K562 (cell line): ENCODE measurements at regions not wholly inside any gene's neighbourhood (a gene's known extent, or its start where the extent isn't known, plus 50 kb on each side); places are given as distances from the start of the nearest gene placed in this dataset.

Experiments used
- DPF2 ChIP-seq: fragments of 450-650 bp; IDR thresholded peaks from 2 replicates; pipeline ENCODE4 v1.6.1; 2016
- FOXO4 ChIP-seq: fragments of 450-650 bp; formaldehyde crosslinking; IDR thresholded peaks from 2 replicates; pipeline ENCODE4 v1.4.0; 2020; ENCODE audit warnings: mild to moderate bottlenecking, moderate library complexity
- HCFC1 ChIP-seq: IDR thresholded peaks from 2 replicates; pipeline ENCODE4 v1.6.1; 2012; ENCODE audit warnings: low read depth, low read length, improper control_type of control experiment
- KDM4B ChIP-seq, 2 experiments: fragments of 450-650 bp in 1 of 2; sonication (generic) in 1 of 2; IDR thresholded peaks; 2 replicates each; pipeline ENCODE4 v1.6.1; 2016 to 2017; ENCODE audit warnings: borderline replicate concordance in 2 of 2, antibody characterized with exemption in 1 of 2, low read depth in 1 of 2, mild to moderate bottlenecking in 1 of 2
- LARP7 ChIP-seq: fragments of 450-650 bp; IDR thresholded peaks from 2 replicates; pipeline ENCODE4 v1.6.1; 2016
- MIER1 ChIP-seq: fragments of 450-650 bp; IDR thresholded peaks from 2 replicates; pipeline ENCODE4 v1.6.1; 2016; ENCODE audit warnings: antibody characterized with exemption, mild to moderate bottlenecking, low read depth
- NFE2L1 ChIP-seq: fragments of 450-650 bp; IDR thresholded peaks from 2 replicates; pipeline ENCODE4 v1.6.1; 2016; ENCODE audit warnings: missing genetic modification characterization, low read depth, mild to moderate bottlenecking, missing compliant biosample characterization, moderate library complexity, borderline replicate concordance
- POLR2AphosphoS2 ChIP-seq: IDR thresholded peaks from 2 replicates; pipeline ENCODE4 v1.6.1; 2012; ENCODE audit warnings: low read length, improper control_type of control experiment
- RFX5 ChIP-seq: IDR thresholded peaks from 2 replicates; pipeline ENCODE4 v1.6.1; 2011; ENCODE audit warnings: low read depth, mild to moderate bottlenecking, improper control_type of control experiment, low read length
- SRSF1 ChIP-seq: fragments of 200-400 bp; formaldehyde crosslinking; IDR thresholded peaks from 2 replicates; pipeline ENCODE4 v1.6.1; 2017; ENCODE audit warnings: mild to moderate bottlenecking, low read depth, low read length, moderate library complexity
- TEAD4 ChIP-seq, 2 experiments: sonication (generic) in 1 of 2; formaldehyde crosslinking in 1 of 2; IDR thresholded peaks; 2 replicates each; pipeline versions ENCODE4 v1.6.1 to v1.8.0; 2012 to 2022; ENCODE audit warnings: borderline replicate concordance in 1 of 2, inconsistent platforms in 1 of 2, low read length in 1 of 2, mild to moderate bottlenecking in 1 of 2, missing genetic modification reagents in 1 of 2
- TF ChIP-seq, protein P1 (sequence below), 3 experiments: IDR thresholded peaks in 2 of 3; conservative IDR thresholded peaks in 1 of 3; 2 replicates each; pipeline ENCODE4 v1.5.1; 2011 to 2012; ENCODE audit warnings: low read length in 3 of 3, mild to moderate bottlenecking in 3 of 3, control low read depth in 2 of 3, improper control_type of control experiment in 1 of 3, inconsistent platforms in 1 of 3, low read depth in 1 of 3, mixed read lengths in 1 of 3, moderate library complexity in 1 of 3; ENCODE audit not compliant: insufficient read depth in 2 of 3

DNA sequence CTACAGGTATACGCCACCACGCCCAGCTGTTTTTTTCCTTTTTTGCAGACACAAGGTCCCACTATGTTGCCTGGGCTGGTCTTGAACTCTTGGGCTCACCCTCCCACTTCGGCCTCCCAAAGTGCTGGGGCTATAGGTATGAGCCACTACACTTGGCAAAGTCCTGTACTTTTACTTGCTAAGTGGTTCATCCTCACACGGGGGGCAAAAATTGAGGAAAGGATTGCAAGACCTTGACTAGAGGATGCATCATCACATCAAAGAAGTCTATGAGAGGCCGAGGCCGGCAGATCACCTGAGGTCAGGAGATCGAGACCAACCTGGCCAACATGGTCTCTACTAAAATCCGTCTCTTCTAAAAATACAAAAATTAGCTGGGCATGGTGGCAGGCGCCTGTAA, 116.5 kb upstream of the FAM174B start:
- TF ChIP-seq KDM4B (IDR thresholded peaks at IDR 0.05; ENCODE audit: borderline replicate concordance in 2 of 2, low read depth in 1 of 2) (no peak), SRSF1 (no peak), DPF2 (no peak), LARP7 (no peak), RFX5 (no peak), TEAD4 (IDR thresholded peaks at IDR 0.05; ENCODE audit: low read length) (no peak), TEAD4 (CRISPR knock-in tag; IDR thresholded peaks at IDR 0.05; ENCODE audit: borderline replicate concordance) (no peak), MIER1 (no peak), FOXO4 (CRISPR knock-in tag) (no peak), NFE2L1 (tag) (no peak), HCFC1 (no peak), POLR2AphosphoS2 (no peak)
- TF ChIP-seq, protein P1, sequence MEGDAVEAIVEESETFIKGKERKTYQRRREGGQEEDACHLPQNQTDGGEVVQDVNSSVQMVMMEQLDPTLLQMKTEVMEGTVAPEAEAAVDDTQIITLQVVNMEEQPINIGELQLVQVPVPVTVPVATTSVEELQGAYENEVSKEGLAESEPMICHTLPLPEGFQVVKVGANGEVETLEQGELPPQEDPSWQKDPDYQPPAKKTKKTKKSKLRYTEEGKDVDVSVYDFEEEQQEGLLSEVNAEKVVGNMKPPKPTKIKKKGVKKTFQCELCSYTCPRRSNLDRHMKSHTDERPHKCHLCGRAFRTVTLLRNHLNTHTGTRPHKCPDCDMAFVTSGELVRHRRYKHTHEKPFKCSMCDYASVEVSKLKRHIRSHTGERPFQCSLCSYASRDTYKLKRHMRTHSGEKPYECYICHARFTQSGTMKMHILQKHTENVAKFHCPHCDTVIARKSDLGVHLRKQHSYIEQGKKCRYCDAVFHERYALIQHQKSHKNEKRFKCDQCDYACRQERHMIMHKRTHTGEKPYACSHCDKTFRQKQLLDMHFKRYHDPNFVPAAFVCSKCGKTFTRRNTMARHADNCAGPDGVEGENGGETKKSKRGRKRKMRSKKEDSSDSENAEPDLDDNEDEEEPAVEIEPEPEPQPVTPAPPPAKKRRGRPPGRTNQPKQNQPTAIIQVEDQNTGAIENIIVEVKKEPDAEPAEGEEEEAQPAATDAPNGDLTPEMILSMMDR (IDR thresholded peaks at IDR 0.05 in 2 of 3, conservative IDR thresholded peaks at IDR 0.05 in 1 of 3; ENCODE audit: insufficient read depth in 2 of 3, low read depth in 1 of 3, low read length in 3 of 3), result no peak
